ENCODE measurements at regions not wholly inside any gene's neighbourhood (a gene's known extent, or its start where the extent isn't known, plus 50 kb on each side); places are given as distances from the start of the nearest gene placed in this dataset.

GRCh38 chr13:72599178-72599743 lies 128.2 kb downstream of the MZT1 start:
- no peak for TF ChIP-seq MYC (IDR thresholded peaks at IDR 0.05; ENCODE audit: insufficient read depth, insufficient read length, insufficient replicate concordance, low read length, severe bottlenecking)
- TF ChIP-seq CHD2 (IDR thresholded peaks at IDR 0.05; ENCODE audit: borderline replicate concordance, low read depth, low read length) = no peak
- no peak for TF ChIP-seq ZNF384 (IDR thresholded peaks at IDR 0.05; ENCODE audit: borderline replicate concordance, low read depth, low read length)
- TF ChIP-seq CUX1 (IDR thresholded peaks at IDR 0.05; ENCODE audit: insufficient replicate concordance, low read depth, low read length) = no peak
